RKO (cell line): ENCODE measurements at regions not wholly inside any gene's neighbourhood (a gene's known extent, or its start where the extent isn't known, plus 50 kb on each side); places are given as distances from the start of the nearest gene placed in this dataset.
A peak's percentile ranks its signal among the peaks of the same experiment; 100 is the strongest.
"Not testable (repeated sequence)": the region's sequence is repeated elsewhere in the genome, so short reads cannot be mapped to it uniquely, and the experiment has no call there.

Experiments
- DNase-seq: peaks from one replicate; pipeline ENCODE4 v3.0.0-alpha.2; 2016; ENCODE audit warnings: low spot score

- DNase-seq: no peak
These were observed 1403.0 kb downstream of the BRD1 start for GRCh38 chr22:48424661-48425060.

GRCh38 chr22:48424201-48424627, 1403.5 kb downstream of the BRD1 start:
- no peak for DNase-seq

GRCh38 chr22:48423481-48423911, 1404.2 kb downstream of the BRD1 start:
- DNase-seq: no peak

GRCh38 chr22:48422900-48423480, 1404.7 kb downstream of the BRD1 start:
- DNase-seq: no peak

GRCh38 chr22:48418831-48419230, 1408.8 kb downstream of the BRD1 start:
- no peak for DNase-seq

GRCh38 chr22:48417225-48418070, 1410.2 kb downstream of the BRD1 start:
- no peak for DNase-seq

GRCh38 chr22:48416396-48417224, 1411.1 kb downstream of the BRD1 start:
- DNase-seq: no peak

- peak; percentile 11 for DNase-seq
These were observed 1412.2 kb downstream of the BRD1 start for GRCh38 chr22:48415520-48415919.

- no peak for DNase-seq
These were observed 1413.0 kb downstream of the BRD1 start for GRCh38 chr22:48414651-48415050.

GRCh38 chr22:48412931-48413330, 1414.7 kb downstream of the BRD1 start:
- DNase-seq: not testable (repeated sequence)

GRCh38 chr22:48410536-48410935, 1417.1 kb downstream of the BRD1 start:
- DNase-seq: no peak

GRCh38 chr22:48407256-48407955, 1420.3 kb downstream of the BRD1 start:
- DNase-seq: no peak

- DNase-seq: no peak
These were observed 1421.5 kb downstream of the BRD1 start for GRCh38 chr22:48406161-48406560.

- no peak for DNase-seq
These were observed 1421.9 kb downstream of the BRD1 start for GRCh38 chr22:48405741-48406140.

GRCh38 chr22:48404801-48405447, 1422.7 kb downstream of the BRD1 start:
- DNase-seq: no peak

- no peak for DNase-seq
These were observed 1423.9 kb downstream of the BRD1 start for GRCh38 chr22:48403521-48404403.

GRCh38 chr22:48402591-48403031, 1425.1 kb downstream of the BRD1 start:
- DNase-seq: no peak

GRCh38 chr22:48401523-48401922, 1426.2 kb downstream of the BRD1 start:
- not testable (repeated sequence) for DNase-seq

- no peak for DNase-seq
These were observed 1429.3 kb downstream of the BRD1 start for GRCh38 chr22:48398181-48398905.
